Breast epithelium (tissue), 3 donors: ENCODE measurements at regions not wholly inside any gene's neighbourhood (a gene's known extent, or its start where the extent isn't known, plus 50 kb on each side); places are given as distances from the start of the nearest gene placed in this dataset.

ENCODE experiments used
- CTCF ChIP-seq, 3 donors: fragments of 450-650 bp; IDR thresholded peaks; one replicate each; pipeline ENCODE4 v1.5.1; 2016 to 2017; ENCODE audit warnings: antibody characterized with exemption in 3 of 3, mild to moderate bottlenecking in 3 of 3, moderate library complexity in 3 of 3
- POLR2A ChIP-seq: fragments of 450-650 bp; IDR thresholded peaks from one replicate; pipeline ENCODE4 v1.6.1; 2016; ENCODE audit warnings: antibody characterized with exemption, mild to moderate bottlenecking, moderate library complexity
- POLR2AphosphoS5 ChIP-seq, 3 donors: sonication (generic); formaldehyde crosslinking; IDR thresholded peaks; one replicate each; pipeline ENCODE4 v1.6.1; 2017; ENCODE audit warnings: antibody characterized with exemption in 3 of 3

GRCh38 chr9:20030221-20030620, 241.4 kb upstream of the SLC24A2 start:
- TF ChIP-seq POLR2A (no peak), CTCF (IDR thresholded peaks at IDR 0.05) (no peak), POLR2AphosphoS5 (IDR thresholded peaks at IDR 0.05) (no peak)
